ENCODE measurements at regions not wholly inside any gene's neighbourhood (a gene's known extent, or its start where the extent isn't known, plus 50 kb on each side); places are given as distances from the start of the nearest gene placed in this dataset.

DNA sequence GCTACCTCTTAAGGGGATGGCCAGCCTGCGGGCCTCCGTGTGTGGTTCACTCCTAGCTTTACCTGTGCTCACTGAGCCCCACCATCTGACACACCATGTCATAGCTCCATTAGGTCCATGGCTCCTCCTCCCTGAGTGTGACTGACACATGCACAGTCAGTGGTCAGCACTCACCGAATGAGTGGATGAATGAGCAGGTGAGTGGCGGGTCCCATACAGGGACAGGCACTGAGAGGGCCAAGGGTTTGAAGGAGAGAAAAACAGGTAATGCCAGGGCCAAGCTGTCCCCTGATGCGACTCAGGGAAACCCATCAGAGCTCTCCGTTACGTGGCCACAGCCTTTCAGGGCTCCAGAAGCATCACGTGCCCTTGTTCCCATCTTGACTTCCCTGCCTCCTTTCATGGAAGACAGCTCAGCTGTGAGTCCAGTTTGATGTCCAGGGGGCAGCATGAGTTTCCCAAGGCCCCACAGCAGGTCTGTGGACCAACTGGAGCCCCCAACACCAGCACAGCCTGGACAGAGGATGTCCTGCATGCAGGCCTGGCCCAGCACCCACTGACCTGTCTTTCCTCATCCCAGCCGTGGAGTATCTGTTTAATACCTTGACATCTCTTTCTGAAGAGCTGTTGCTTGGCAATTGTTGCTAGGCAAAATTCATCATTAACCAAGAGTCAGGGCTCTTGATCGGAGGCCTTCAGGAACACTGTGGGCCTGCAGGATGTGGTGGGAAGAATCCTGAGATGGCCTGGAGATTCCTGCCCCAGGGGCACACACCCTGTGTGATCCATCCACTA, 84.4 kb downstream of the PLXNA1 start:
- TF ChIP-seq, protein P1, sequence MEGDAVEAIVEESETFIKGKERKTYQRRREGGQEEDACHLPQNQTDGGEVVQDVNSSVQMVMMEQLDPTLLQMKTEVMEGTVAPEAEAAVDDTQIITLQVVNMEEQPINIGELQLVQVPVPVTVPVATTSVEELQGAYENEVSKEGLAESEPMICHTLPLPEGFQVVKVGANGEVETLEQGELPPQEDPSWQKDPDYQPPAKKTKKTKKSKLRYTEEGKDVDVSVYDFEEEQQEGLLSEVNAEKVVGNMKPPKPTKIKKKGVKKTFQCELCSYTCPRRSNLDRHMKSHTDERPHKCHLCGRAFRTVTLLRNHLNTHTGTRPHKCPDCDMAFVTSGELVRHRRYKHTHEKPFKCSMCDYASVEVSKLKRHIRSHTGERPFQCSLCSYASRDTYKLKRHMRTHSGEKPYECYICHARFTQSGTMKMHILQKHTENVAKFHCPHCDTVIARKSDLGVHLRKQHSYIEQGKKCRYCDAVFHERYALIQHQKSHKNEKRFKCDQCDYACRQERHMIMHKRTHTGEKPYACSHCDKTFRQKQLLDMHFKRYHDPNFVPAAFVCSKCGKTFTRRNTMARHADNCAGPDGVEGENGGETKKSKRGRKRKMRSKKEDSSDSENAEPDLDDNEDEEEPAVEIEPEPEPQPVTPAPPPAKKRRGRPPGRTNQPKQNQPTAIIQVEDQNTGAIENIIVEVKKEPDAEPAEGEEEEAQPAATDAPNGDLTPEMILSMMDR (IDR thresholded peaks at IDR 0.05): no peak
- TF ChIP-seq EZH2phosphoT487 (IDR thresholded peaks at IDR 0.05): no peak
